ENCODE measurements at regions not wholly inside any gene's neighbourhood (a gene's known extent, or its start where the extent isn't known, plus 50 kb on each side); places are given as distances from the start of the nearest gene placed in this dataset.

DNA sequence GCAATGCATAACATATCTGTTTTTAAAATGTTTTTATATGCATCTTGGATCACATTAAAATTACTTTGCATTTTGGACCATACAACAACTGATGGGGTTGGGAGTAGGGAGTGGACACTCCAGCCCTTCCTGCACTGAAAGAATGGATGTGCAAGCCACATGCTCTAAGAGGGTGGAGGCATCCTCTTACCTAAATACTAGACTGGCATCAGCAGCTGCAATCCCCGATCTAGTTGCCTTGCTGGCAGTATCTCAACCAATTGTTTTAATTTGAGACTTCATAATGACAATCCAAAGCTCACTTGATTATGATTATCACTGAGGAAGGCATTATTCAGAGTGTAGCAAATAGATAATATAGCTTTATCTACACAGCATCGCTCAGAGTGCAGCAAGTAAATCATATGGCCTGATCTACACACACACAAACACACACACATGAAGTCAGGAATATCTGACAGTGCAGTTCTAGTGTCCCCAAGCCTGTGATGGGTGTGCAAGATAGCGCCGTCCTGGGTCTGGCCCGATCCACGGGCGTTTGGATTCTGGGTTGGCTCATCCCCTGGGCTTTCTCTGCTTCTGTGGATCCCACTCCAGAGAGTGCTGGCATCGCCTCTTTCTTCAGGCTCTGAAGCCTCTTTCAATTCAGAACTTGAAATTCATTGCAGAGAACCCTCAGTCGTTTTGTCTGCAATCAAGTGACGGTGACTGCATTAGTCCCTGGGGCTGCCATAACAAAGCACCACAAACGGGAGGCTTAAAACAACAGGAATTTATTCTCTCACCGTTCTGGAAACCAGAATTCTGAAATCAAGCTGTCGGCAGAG is 181.3 kb downstream of the ETS2 start:
- Histone ChIP-seq H3K9ac (ENCODE audit: low read depth in 1 of 2, low read length in 2 of 2) (no peak overlapping the region), H3K9me3 (ENCODE audit: control insufficient read depth in 4 of 4, low read length in 3 of 4) (no peaks in the 10 kb centered on the region), H3K27me3 (ENCODE audit: control insufficient read depth in 4 of 4, insufficient read depth in 4 of 4, low read length in 3 of 4) (no peaks in the 10 kb centered on the region), H3K4me3 (ENCODE audit: low read depth in 1 of 3, low read length in 3 of 3) (no peak overlapping the region), H3K36me3 (ENCODE audit: control insufficient read depth in 4 of 4, insufficient read depth in 3 of 4, low read depth in 1 of 4, low read length in 3 of 4) (no peaks in the 10 kb centered on the region), H3K27ac (ENCODE audit: low read depth in 1 of 2, low read length in 2 of 2) (peak overlapping the region in 1 of 2 donors; percentile 26), H3K4me1 (ENCODE audit: control insufficient read depth in 4 of 4, insufficient read depth in 4 of 4, low read length in 3 of 4) (peaks cover 0 to 1% (median 0%) of the 10 kb centered on the region in 4 donors)
- TF ChIP-seq FOXA1 (IDR thresholded peaks at IDR 0.05) (no peak), RXRA (IDR thresholded peaks at IDR 0.05) (peak in 1 of 2 donors; percentile 1)
- no peak for DNase-seq (ENCODE audit: low spot score)
- WGBS, result 84% methylated on average over 13 of the region's 13 CpGs

DNA sequence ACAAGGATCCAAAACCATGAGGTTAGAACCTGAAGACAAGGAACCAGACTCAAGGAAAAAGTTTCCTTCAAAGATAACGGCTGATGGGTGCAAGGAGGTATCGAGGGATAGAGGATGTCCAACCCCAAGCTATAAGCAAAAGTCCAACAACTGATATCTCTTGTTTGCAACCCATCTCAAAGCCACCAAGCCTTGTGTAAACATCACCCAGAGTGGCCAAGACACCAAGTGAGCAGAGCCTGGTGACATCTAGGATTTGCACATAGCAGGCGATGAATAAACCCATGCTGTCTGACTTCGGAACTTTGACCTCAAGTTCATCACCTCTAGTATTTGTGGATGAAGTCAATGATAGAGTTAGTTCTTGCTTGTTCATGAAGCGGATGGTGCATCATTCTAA is 180.7 kb downstream of the ETS2 start:
- WGBS, result 83% methylated on average over 5 of the region's 5 CpGs
- Histone ChIP-seq H3K4me3 (ENCODE audit: low read depth in 1 of 3, low read length in 3 of 3) (no peak overlapping the region), H3K9ac (ENCODE audit: low read depth in 1 of 2, low read length in 2 of 2) (no peak overlapping the region), H3K9me3 (ENCODE audit: control insufficient read depth in 4 of 4, low read length in 3 of 4) (no peaks in the 10 kb centered on the region), H3K36me3 (ENCODE audit: control insufficient read depth in 4 of 4, insufficient read depth in 3 of 4, low read depth in 1 of 4, low read length in 3 of 4) (no peaks in the 10 kb centered on the region), H3K4me1 (ENCODE audit: control insufficient read depth in 4 of 4, insufficient read depth in 4 of 4, low read length in 3 of 4) (peaks cover 0 to 1% (median 0%) of the 10 kb centered on the region in 4 donors), H3K27me3 (ENCODE audit: control insufficient read depth in 4 of 4, insufficient read depth in 4 of 4, low read length in 3 of 4) (no peaks in the 10 kb centered on the region), H3K27ac (ENCODE audit: low read depth in 1 of 2, low read length in 2 of 2) (no peak overlapping the region)
- TF ChIP-seq EGR1 (IDR thresholded peaks at IDR 0.05; ENCODE audit: low read depth in 2 of 2), result no peak
- no peak for TF ChIP-seq TAF1 (conservative IDR thresholded peaks at IDR 0.05)
- TF ChIP-seq, protein P1, sequence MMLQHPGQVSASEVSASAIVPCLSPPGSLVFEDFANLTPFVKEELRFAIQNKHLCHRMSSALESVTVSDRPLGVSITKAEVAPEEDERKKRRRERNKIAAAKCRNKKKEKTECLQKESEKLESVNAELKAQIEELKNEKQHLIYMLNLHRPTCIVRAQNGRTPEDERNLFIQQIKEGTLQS (IDR thresholded peaks at IDR 0.05), result no peak
- TF ChIP-seq, protein P2, sequence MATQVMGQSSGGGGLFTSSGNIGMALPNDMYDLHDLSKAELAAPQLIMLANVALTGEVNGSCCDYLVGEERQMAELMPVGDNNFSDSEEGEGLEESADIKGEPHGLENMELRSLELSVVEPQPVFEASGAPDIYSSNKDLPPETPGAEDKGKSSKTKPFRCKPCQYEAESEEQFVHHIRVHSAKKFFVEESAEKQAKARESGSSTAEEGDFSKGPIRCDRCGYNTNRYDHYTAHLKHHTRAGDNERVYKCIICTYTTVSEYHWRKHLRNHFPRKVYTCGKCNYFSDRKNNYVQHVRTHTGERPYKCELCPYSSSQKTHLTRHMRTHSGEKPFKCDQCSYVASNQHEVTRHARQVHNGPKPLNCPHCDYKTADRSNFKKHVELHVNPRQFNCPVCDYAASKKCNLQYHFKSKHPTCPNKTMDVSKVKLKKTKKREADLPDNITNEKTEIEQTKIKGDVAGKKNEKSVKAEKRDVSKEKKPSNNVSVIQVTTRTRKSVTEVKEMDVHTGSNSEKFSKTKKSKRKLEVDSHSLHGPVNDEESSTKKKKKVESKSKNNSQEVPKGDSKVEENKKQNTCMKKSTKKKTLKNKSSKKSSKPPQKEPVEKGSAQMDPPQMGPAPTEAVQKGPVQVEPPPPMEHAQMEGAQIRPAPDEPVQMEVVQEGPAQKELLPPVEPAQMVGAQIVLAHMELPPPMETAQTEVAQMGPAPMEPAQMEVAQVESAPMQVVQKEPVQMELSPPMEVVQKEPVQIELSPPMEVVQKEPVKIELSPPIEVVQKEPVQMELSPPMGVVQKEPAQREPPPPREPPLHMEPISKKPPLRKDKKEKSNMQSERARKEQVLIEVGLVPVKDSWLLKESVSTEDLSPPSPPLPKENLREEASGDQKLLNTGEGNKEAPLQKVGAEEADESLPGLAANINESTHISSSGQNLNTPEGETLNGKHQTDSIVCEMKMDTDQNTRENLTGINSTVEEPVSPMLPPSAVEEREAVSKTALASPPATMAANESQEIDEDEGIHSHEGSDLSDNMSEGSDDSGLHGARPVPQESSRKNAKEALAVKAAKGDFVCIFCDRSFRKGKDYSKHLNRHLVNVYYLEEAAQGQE (IDR thresholded peaks at IDR 0.05), result no peak
- no peak for TF ChIP-seq YY1 (IDR thresholded peaks at IDR 0.05)
- TF ChIP-seq HNF4A (conservative IDR thresholded peaks at IDR 0.05), result peak; percentile 38 to 50
- no peak for TF ChIP-seq RAD21 (IDR thresholded peaks at IDR 0.05)
- peak; percentile 48 to 64 for TF ChIP-seq RXRA (IDR thresholded peaks at IDR 0.05)
- no peak for TF ChIP-seq NR2F2 (IDR thresholded peaks at IDR 0.05)
- no peak for TF ChIP-seq SP1 (IDR thresholded peaks at IDR 0.05)
- no peak for TF ChIP-seq JUND (IDR thresholded peaks at IDR 0.05)
- TF ChIP-seq, protein P3, sequence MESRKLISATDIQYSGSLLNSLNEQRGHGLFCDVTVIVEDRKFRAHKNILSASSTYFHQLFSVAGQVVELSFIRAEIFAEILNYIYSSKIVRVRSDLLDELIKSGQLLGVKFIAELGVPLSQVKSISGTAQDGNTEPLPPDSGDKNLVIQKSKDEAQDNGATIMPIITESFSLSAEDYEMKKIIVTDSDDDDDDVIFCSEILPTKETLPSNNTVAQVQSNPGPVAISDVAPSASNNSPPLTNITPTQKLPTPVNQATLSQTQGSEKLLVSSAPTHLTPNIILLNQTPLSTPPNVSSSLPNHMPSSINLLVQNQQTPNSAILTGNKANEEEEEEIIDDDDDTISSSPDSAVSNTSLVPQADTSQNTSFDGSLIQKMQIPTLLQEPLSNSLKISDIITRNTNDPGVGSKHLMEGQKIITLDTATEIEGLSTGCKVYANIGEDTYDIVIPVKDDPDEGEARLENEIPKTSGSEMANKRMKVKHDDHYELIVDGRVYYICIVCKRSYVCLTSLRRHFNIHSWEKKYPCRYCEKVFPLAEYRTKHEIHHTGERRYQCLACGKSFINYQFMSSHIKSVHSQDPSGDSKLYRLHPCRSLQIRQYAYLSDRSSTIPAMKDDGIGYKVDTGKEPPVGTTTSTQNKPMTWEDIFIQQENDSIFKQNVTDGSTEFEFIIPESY (IDR thresholded peaks at IDR 0.05), result no peak
- TF ChIP-seq GABPA (IDR thresholded peaks at IDR 0.05 in 1 of 2, conservative IDR thresholded peaks at IDR 0.05 in 1 of 2), result no peak
- TF ChIP-seq FOXA1 (IDR thresholded peaks at IDR 0.05), result no peak
- TF ChIP-seq HNF4G (IDR thresholded peaks at IDR 0.05), result no peak
- no peak for TF ChIP-seq FOXA2 (IDR thresholded peaks at IDR 0.05)
- no peak for DNase-seq (ENCODE audit: low spot score)
